ENCODE measurements at regions not wholly inside any gene's neighbourhood (a gene's known extent, or its start where the extent isn't known, plus 50 kb on each side); places are given as distances from the start of the nearest gene placed in this dataset.
"Not testable (repeated sequence)": the region's sequence is repeated elsewhere in the genome, so short reads cannot be mapped to it uniquely, and the experiment has no call there.

DNA sequence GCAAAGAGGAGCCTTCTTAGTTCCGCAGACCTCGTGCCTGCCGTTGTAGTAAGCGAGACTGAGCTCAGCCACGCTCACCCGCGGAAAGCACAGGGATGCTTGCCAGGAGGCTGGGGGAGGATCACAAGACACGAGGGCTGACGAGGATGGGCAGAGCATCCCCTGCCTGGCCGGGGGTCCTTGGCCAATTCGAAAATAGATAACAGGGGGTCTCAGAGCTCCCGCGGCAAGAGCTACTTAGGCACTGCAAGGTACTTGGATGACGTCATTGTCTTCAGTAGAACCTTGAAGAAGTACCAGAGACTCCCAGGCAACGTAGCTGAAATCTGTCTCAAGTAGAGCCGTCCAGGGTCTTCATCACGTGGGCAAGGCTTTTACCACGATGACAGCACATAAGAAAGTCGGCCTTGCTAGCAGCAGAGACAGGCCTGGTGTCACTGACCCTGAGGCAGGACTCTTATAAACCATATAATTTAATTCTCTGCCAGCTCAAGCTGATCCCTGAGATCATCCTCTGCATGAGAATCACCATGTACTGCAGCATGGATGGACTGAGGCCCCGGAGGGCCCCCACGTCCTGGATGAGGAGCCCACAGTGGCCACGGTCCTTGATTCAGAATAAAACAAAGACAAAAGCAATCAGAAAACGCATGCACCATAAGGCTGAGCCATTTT lies 81.9 kb downstream of the TMEM18 start:
- no peak for DNase-seq

DNA sequence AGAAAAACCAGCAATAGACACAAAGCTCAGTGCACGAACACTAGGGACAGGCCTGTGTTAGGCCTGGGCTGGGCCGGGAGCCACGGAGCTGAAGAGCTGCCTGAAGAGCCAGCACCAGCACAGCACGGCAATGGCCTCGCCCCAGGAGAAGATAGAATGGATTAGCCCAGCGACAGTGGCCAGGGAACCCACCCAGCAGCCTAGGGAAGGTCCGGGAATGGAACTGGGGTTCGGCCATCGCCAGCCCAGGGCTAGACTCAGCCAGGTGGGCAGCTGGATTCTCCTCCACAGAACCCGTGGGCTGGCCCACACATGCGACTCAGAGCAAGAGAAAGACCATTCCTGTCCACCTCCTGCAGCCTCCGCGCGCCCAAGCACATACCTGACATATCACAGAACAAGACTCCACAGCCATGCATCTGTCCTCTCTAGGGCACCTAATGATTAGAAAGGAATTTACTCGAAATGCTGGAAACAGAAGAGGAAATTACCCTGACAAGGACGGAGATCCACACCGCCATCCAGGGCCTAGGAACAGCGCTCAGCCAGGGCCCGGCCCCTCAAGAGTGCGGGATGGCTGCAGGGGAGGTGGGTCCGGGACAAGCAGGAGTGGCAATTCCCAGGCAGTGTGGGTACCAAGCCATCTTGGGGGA lies 82.8 kb downstream of the TMEM18 start:
- no peak for DNase-seq

DNA sequence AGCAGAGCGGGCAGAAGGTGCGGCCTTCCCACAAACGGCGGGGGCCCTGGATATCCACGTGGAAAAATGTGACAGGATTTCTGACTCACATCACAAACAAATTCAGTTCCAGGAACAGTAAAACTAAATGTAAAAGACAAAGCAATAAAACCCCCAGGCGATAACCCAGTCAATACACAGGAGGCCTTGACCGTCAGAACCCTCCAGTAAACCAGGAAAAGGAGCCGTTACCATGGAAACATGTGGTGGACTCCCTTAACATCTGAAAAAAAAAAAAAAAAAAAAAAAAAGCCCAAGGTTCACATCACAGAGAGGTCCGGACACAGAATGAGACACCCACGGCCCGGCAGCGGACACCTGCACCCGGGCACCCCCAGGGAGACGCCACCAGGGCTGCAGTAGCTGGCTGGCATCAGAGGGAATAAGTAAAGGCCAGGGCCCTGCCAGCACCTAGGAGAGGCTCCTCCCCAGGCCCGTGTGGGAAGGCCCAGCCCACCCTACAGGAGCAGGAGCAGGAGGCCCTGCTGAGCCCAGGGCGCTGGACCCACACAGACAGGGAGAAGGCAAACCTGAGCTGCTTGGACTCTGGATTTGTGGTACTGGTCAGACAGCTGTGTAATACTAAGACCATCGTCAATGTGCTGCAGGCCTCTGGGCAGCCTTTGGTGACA lies 83.7 kb downstream of the TMEM18 start:
- no peak for DNase-seq

DNA sequence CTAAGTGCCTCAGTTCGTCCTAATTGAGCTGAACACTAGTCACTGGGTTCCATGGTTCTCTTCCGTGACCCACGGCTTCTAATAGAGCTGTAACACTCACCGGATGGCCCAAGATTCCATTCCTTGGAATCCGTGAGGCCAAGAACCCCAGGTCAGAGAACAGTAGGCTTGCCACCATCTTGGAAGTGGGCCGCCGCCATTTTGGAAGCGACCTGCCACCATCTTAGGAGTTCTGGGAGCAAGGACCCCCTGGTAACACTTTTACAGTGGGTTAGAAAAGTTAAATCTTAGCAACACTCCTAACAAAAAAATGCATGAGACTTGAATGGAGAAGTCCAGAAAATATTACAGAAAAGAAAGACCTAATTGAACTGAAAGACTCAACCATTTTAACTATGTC lies 84.5 kb downstream of the TMEM18 start:
- DNase-seq: no peak

DNA sequence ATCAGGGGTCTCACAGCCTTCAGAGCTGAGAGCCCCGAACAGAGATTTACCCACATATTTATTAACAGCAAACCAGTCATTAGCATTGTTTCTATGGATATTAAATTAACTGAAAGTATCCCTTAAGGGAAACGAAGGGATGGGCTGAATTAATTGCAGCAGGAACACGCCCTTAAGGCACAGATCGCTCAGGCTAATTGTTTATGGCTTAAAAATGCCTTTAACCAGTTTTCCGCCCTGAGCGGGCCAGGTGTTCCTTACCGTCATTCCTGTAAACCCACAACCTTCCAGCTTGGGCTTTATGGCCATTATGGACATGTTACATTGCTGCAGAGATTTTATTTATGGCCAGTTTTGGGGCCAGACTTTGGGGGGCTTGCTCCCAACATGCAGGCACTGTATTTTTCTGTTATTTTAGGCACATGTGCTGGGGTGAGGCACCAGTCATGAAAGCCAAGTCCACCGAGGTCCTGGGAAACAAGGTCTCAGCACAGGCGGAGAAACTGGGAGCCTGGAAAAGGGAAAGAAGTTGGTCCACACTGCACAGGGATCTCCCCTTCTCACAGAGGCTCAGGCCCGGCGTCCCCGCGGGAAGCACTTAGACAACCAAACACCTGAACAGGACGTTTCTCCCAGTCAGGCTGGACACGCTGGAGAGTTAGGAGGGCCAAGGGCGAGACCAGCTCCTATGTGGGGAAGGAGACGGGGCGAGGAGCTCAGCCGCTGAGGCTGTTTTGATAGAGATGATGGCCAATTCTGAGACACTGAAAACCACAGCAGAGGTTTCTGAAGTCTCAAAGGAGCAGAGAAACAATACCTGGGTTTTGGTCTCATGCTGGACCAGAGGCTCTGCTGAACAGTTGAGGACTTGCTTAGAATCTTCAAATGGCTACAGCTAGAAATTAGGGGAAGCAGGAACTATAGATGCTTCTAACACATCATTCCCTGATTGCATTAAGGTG lies 86.7 kb downstream of the TMEM18 start:
- DNase-seq: no peak

DNA sequence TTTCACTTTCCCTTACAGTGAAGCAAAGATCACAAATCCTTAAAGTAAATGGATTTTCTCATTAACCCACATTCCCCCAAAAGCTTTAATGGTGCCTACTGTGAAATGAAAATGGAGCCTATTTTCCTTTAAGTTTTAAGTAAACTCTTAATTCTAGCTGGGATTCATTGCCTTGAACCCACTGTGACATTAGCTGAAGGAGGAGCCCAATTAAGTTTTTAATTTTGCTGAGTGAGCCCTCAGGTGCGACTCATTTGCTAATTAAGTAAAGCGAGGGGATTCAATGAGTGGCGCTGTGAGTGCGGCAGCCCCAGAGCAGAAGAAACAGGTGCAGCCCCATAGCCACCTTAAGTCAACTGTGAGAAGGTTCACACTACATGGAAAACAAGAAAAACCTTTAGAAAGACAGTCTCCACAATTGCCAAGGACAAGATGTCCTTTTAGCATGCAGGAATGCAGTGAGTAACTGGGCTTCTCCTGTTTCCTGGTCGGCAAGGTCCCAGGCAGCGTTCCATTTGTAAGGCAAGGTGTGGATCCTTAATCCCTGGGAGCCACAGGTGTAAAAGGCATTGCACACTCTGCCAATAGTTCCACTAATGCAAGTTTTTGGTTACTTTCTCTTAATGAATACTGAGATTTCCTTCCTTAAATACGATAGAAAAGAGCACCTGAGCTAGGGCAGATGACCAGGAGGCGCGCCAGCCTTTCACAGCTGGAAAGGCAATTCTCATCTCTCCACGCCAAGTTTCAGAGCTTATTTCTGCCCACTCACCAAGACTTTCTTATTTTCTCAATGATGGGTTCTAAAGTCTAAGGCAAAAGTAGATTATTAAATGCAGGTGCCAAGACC lies 87.7 kb downstream of the TMEM18 start:
- DNase-seq: no peak

DNA sequence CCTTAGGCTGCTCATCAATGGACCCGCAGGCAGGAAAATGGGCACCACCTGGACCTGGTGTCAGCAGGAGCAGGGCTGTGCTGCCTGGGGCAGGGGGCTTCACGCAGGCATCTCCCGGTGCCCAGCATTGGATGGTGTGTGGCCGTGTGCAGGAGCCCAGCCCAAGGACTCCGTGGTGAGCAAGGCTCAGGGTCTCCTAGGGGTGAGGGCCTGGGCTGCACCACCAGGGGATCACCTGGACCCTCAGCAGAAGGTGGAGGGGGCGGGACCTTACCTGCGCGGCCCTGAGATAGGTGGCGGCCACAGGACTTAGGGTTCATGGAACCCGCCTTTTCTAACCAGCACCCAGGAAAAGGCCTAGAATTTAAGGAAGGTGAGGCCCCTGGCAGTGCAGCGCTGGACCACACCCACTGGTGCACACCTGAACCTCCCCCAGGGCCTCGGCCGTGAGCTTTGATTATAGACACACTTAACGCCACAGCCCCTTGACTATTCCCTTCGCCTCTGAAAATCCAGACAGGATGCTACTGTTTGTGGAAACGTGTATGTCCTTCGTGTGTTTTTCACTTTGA lies 89.0 kb downstream of the TMEM18 start:
- no peak for DNase-seq

DNA sequence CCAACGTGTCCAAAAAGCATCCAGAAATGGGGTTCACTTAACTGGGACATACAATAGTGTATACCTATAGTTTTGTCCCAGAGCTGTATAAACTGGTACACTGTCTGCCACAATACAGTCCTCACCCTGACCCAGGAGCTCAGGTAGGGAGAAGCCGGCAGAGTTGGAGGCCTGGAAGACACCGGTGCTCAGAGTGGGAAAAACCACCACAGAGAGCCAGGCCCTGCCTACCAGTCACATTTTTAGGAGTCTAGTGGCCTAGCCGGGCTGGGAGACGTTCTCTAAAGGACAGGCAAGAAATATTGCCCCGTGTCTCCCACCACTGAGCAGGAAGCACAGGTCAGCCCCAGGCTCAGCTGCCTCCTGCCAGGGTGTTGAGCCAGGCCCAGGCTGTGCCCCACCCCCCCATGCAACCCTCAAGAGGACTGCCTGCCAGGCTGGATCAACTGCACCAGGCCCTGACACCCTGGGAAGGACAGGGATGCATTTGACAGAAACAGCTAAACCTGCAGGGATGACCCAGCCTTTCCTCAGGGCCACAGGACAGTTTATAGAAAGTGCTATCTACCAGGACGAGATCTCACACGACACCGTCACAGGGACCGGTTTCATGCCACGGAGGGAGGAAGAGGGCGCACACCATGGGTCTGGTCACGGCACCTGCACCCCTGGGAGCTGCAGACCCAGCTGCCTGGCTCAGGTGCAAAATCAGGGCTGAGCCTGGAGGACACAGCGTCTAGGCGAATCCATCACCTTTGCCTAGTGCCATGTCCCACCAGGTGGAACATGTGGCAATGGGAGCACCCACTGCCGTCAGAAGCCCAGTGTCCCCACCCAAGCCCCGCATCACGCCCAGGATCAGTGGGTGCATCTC lies 89.9 kb downstream of the TMEM18 start:
- no peak for DNase-seq

DNA sequence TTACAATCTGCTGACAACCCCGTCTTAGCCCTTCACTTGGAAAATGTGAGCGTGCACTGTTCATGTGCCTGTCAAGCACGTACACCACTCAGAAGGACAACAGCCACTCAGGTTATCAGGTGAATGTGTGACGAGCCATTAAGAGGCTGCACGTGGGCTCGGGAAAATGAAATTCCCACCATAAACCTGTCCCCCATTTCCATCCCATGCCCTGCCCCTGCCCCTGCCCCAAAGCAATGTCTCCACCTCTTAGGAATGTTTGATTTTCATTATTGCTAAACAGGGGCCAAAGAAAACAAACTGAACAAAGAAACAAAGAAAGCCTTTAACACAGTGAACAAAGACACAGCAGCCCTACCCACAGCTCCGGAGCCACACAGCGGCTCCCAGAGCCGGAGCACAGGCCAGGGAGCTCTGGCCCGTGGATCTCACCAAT lies 90.5 kb downstream of the TMEM18 start:
- DNase-seq: no peak

DNA sequence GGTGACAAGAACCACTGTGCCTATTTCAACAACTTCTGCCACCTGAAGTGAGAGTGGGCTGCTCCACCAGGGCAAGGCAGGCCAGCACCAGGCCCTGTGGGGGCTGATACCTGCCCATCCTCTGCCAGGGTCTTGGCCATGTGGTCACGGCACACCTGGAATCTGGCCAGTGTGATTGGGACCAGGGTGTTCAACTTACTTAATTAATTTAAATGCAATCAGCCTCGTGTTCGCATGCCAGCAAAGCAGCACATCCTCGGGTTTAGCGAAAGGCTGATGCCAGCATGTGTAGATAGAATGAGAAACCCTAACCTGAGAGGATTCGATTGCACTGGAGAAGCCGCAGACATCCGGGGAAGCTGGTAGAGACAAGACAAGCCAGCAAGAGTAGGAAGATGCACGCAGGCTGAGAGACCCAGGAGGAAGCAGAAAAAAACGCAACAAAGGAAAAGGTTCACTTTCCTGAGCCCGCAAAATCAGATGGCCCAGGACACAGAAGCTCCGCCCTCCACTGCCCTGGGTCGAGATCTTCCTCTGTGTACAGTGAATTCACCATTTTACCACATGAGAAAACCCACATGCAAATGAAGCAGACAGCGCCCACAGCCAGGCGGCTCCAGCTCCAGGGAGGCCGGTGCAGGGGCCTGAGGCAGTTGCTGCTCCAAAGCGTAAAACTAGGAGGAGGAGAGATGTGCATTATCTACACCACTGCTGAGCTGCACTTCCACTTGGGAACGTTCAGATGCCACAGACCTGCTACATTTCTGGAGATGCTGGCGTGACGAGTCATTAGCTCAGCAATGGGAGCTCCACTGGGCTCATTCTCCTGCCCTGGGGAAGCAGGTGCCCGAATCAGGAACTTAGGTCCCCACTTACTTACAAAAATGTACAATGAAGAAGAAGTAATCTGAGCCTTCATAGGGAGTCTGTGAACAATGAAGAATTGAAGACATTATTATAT lies 92.1 kb downstream of the TMEM18 start:
- DNase-seq: no peak

DNA sequence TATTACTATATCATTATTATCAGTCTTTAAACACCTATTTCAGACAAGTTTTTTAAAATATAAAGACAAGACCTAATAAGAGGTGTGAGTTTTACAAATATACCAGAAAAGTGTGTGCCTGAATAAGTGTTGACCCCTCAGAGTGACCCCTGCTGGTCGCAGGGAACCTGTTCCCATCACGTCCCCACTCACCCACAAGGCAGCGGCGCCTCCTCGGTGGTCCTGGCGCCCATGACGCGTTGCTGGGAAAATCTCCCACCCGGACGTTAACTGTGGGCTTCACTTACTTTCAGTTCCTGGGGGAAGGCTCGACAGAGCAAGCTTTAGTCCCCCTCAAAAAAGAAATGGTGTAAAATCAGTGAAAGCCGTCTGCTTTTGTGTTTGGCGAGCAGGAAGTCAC lies 93.5 kb downstream of the TMEM18 start:
- no peak for DNase-seq

DNA sequence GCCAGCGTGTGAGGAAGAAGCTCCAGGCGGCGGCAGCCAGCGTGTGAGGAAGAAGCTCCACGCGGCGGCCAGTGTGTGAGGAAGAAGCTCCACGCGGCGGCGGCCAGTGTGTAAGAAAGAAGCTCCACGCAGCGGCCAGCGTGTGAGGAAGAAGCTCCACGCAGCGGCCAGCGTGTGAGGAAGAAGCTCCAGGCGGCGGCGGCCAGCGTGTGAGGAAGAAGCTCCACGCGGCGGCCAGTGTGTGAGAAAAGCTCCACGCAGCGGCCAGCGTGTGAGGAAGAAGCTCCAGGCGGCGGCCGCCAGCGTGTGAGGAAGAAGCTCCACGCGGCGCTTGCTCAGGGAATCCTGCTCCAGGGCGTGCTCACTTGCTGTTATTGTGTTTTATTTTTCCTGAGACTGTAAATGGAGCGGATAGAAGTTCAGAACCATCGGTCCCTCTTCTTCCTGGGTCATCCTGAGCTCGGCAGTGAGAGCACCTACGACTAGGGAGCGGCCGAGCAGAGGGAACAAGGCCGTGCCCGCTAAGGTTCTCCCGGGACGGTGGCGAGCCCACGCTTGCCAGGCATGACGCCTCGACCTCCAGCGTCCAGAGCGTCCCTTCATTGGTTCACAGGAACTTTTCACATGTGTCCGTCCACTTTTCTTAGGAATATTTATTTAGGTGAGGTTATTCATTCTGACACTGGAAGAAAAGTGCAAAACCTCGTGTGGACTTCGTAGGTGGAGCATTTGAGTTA lies 94.2 kb downstream of the TMEM18 start:
- DNase-seq: no peak

DNA sequence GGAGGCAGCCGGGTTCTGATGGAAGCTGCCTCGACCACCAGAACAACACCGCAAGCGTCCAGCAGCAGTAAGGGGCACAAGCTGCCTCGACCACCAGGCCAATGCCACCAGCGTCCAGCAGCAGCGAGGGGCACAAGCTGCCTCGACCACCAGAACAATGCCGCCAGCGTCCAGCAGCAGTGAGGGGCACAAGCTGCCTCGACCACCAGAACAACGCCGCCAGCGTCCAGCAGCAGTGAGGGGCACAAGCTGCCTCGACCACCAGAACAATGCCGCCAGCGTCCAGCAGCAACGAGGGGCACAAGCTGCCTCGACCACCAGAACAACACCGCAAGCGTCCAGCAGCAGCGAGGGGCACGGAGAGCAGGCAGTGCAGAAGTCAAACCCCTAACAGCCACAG lies 94.9 kb downstream of the TMEM18 start:
- DNase-seq: not testable (repeated sequence)

DNA sequence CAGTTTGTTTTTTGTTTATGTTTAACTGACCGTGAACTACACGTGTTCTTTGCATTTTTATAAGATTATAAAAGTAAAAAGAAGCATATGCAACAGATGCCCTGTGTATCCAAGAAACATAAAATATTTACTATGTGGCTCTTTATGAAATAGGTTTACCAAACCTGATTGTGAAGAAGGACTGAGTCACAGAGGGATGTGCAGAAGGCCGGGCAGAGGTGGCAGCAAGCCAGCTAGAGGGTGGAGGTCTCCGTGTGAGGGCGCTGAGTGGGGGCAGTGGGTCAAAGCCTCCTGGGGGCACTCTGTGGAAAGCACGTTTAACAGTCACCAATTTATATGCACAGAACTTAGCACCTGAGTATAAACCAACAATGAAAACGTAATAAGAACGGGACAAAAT lies 97.2 kb downstream of the TMEM18 start:
- no peak for DNase-seq

DNA sequence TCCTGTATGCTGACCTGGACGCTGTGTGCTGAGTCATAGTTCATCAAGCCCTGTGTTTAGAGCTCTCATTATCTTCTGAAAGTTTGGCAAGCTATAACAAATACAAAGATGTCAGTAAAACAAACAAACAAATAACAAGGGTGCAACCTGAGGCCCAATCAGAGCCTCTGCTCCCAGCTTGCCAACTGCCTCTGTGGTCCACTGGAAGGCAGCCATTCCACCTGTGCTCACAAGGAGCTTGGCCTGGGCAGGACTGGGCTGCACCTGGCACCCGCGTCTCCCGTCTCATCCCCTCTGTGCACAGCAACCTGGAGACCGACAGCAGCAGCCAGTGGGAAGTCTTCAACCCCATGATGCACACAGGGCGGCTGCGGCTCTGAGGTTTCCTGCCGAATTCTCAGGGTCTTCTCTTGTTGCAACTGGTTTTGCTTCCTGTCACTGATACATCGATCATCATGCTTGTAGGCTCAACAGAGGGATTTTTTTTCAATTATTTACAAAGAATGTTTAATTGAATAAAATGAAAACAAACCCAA lies 97.8 kb downstream of the TMEM18 start:
- DNase-seq: no peak

DNA sequence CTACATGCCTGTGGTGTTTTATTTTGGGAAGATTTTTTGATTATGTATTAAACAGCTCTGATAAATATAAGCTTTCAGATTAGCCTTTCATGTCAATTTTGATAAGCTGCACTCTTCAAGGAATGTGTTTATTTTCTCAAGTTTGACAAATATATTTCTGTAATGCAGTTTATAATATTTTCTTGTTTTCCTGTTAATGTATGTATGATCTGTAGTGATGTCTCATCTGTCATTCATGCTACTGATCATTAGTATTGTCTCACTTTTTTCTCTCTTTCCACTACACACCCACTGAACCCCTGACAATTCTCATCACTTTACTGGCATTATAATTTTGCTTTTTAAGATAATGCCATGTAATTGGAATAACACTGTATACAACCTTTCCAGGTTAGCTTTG lies 100.9 kb downstream of the TMEM18 start:
- no peak for DNase-seq

DNA sequence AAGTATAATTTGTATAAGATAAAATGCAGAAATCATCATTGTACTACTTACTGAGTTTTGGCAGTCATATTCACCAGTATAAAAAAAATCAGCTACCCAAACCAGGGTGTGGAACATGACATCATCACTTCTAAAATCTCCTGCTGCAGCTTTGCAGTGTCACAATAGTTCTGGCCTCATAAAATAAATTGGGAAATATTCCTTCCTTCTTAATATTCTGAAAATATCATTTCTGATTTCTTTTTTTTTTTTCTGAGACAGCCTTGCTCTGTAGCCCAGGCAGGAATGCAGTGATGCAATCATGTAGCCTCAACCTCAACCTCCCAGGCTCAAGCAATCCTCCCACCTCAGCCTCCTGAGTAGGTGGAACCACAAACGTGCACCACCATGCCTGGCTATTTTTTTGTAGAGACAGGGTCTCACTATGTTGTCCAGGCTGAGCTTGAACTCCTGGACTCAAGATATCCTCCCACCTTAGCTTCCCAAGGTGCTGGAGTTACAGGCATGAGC lies 101.4 kb downstream of the TMEM18 start:
- no peak for DNase-seq

DNA sequence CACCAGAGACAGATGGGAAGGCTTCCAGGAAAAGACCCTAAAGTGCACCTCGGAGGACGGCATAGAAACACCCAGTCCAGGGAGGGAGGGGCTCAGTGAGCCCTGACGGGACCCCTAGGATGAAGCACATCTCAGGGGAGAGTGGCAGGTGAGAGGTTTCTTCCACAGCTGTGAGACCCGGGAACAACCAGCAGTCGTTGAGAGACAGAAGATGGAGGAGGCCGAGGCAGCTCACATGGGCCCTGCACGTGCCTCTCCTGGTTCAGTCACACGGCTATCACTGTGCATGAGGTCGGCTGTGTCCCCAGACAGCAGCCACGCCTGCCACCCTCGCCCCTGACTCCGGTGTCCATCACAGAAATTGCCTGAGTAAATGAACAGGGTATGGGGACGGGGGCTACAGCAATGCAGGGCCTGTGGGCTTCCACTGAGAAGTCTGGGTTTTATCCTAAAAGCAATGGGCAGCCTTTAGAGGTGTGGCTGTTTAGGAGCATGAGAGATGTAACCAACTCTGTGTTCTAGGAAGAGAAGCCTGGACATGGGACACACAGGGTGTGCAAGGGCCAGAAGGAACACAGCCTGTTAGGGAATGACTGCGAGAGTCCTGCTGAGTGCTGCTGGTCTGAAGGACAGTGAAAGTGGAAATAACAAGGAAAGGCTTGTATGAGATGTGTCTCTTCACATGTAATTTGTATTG lies 102.0 kb downstream of the TMEM18 start:
- DNase-seq: no peak

All from hippocampal formation (tissue), 2 donors.